ENCODE measurements at regions not wholly inside any gene's neighbourhood (a gene's known extent, or its start where the extent isn't known, plus 50 kb on each side); places are given as distances from the start of the nearest gene placed in this dataset.

GRCh38 chr9:31078175-31078574 lies 1306.3 kb upstream of the ACO1 start:
- CTCF ChIA-PET, result no interaction called here
- no peak for DNase-seq (ENCODE audit: low read depth, low spot score)
- BruUV-seq (replicated peaks), result no TSS peak

GRCh38 chr9:31084350-31084749 lies 1300.1 kb upstream of the ACO1 start:
- intact Hi-C loops (cut with micrococcal nuclease; ENCODE audit: unreplicated experiment) (no loop called here), in situ Hi-C loops (cut with HindIII; ENCODE audit: low pct_unique_long_range_greater_than_20kb, low sequenced_read_pairs) (no loop called here)
- Histone ChIP-seq H3K4me1 (ENCODE audit: control insufficient read depth, insufficient read depth, low read length) (no peaks in the 10 kb centered on the region), H3K4me3 (ENCODE audit: low read depth in 2 of 2, low read length in 2 of 2) (no peak overlapping the region), H3K36me3 (ENCODE audit: control insufficient read depth, insufficient read depth, low read length) (no peaks in the 10 kb centered on the region), H3K27me3 (ENCODE audit: control insufficient read depth, insufficient read depth, low read length) (no peaks in the 10 kb centered on the region), H3K27ac (ENCODE audit: low read length) (no peak overlapping the region), H3K9me3 (ENCODE audit: control insufficient read depth, insufficient read depth, low read depth, low read length) (no peaks in the 10 kb centered on the region)
- POLR2A ChIA-PET, result no interaction called here
- DNase-seq (ENCODE audit: low read depth, low spot score) (no peak), ATAC-seq (no peak)
- TF ChIP-seq CTCF (IDR thresholded peaks at IDR 0.05) (no peak), POLR2AphosphoS5 (IDR thresholded peaks at IDR 0.05; ENCODE audit: low read depth, low read length) (no peak), SIN3A (IDR thresholded peaks at IDR 0.05; ENCODE audit: borderline replicate concordance, insufficient read depth, low read depth, low read length) (no peak)
- TF ChIP-seq, protein P1, sequence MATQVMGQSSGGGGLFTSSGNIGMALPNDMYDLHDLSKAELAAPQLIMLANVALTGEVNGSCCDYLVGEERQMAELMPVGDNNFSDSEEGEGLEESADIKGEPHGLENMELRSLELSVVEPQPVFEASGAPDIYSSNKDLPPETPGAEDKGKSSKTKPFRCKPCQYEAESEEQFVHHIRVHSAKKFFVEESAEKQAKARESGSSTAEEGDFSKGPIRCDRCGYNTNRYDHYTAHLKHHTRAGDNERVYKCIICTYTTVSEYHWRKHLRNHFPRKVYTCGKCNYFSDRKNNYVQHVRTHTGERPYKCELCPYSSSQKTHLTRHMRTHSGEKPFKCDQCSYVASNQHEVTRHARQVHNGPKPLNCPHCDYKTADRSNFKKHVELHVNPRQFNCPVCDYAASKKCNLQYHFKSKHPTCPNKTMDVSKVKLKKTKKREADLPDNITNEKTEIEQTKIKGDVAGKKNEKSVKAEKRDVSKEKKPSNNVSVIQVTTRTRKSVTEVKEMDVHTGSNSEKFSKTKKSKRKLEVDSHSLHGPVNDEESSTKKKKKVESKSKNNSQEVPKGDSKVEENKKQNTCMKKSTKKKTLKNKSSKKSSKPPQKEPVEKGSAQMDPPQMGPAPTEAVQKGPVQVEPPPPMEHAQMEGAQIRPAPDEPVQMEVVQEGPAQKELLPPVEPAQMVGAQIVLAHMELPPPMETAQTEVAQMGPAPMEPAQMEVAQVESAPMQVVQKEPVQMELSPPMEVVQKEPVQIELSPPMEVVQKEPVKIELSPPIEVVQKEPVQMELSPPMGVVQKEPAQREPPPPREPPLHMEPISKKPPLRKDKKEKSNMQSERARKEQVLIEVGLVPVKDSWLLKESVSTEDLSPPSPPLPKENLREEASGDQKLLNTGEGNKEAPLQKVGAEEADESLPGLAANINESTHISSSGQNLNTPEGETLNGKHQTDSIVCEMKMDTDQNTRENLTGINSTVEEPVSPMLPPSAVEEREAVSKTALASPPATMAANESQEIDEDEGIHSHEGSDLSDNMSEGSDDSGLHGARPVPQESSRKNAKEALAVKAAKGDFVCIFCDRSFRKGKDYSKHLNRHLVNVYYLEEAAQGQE (IDR thresholded peaks at IDR 0.05; ENCODE audit: insufficient read depth in 1 of 2, low read depth in 2 of 2, low read length in 1 of 2), result no peak
- no TSS peak for BruUV-seq (replicated peaks)
- CTCF ChIA-PET, result no interaction called here

More at GRCh38 chr9:31078175-31078574, 1306.3 kb upstream of the ACO1 start:
- intact Hi-C loops (cut with micrococcal nuclease; ENCODE audit: unreplicated experiment) (no loop called here), in situ Hi-C loops (cut with HindIII; ENCODE audit: low pct_unique_long_range_greater_than_20kb, low sequenced_read_pairs) (no loop called here)
- H3K27me3 ChIP-seq (ENCODE audit: control insufficient read depth, insufficient read depth, low read length), result no peaks in the 10 kb centered on the region
- TF ChIP-seq TCF7L2 (IDR thresholded peaks at IDR 0.05; ENCODE audit: low read depth, low read length), result no peak
- TF ChIP-seq, protein P1 (IDR thresholded peaks at IDR 0.05; ENCODE audit: insufficient read depth in 1 of 2, low read depth in 2 of 2, low read length in 1 of 2), result no peak
- no peak for TF ChIP-seq CTCF (IDR thresholded peaks at IDR 0.05)
- TF ChIP-seq POLR2AphosphoS5 (IDR thresholded peaks at IDR 0.05; ENCODE audit: low read depth, low read length), result no peak
- TF ChIP-seq SIN3A (IDR thresholded peaks at IDR 0.05; ENCODE audit: borderline replicate concordance, insufficient read depth, low read depth, low read length), result no peak
- H3K4me3 ChIP-seq (ENCODE audit: low read depth in 2 of 2, low read length in 2 of 2), result no peak overlapping the region
- no peak overlapping the region for H3K27ac ChIP-seq (ENCODE audit: low read length)
- no peak for ATAC-seq
- H3K4me1 ChIP-seq (ENCODE audit: control insufficient read depth, insufficient read depth, low read length), result no peaks in the 10 kb centered on the region
- H3K36me3 ChIP-seq (ENCODE audit: control insufficient read depth, insufficient read depth, low read length), result no peaks in the 10 kb centered on the region
- H3K9me3 ChIP-seq (ENCODE audit: control insufficient read depth, insufficient read depth, low read depth, low read length), result no peaks in the 10 kb centered on the region
- POLR2A ChIA-PET, result no interaction called here
